GM18870 (cell line): ENCODE measurements at regions not wholly inside any gene's neighbourhood (a gene's known extent, or its start where the extent isn't known, plus 50 kb on each side); places are given as distances from the start of the nearest gene placed in this dataset.
"Not testable (repeated sequence)": the region's sequence is repeated elsewhere in the genome, so short reads cannot be mapped to it uniquely, and the experiment has no call there.

Experiments used
- ATAC-seq: cut with Tn5 transposase; IDR thresholded peaks from one replicate; pipeline ENCODE4 v1.9.1; 2021; ENCODE audit warnings: moderate library complexity; ENCODE audit not compliant: unreplicated experiment

DNA sequence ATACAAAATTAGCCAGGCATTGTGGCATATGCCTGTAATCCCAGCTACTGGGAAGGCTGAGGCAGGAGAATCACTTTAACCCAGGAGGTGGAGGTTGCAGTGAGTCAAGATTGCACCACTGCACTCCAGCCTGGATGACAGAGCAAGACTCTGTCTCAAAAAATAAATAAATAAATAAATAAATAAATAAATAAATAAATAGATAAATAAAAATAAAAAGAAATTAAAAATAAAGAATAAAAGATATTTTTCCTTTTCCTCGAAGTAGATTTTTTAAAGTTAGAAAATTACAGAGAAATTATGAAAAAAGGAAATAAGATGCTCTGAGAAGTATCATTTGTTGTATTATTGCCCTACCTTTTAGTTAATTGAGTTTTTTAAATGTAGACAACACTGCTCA, 1906.1 kb downstream of the MAT2B start:
- ATAC-seq, result not testable (repeated sequence)

DNA sequence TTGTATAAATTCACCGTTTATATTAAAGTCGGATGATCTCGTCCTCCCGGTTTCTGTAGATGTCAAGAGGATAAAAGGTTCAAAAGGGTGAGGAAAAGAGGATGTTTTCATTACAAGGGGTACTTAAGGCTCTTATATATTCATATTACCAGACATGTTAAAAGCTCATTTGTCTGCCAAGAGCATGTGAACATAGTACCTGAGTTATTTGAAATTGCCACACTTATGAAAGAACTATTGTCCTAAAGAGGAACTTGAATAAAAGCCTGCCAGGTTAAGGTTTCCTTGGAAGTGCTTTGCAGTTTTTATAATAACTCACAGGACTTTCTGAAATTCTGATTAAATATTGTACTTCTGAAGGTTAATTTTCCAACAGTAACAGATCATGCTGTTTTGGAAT, 1915.1 kb downstream of the MAT2B start:
- no peak for ATAC-seq

DNA sequence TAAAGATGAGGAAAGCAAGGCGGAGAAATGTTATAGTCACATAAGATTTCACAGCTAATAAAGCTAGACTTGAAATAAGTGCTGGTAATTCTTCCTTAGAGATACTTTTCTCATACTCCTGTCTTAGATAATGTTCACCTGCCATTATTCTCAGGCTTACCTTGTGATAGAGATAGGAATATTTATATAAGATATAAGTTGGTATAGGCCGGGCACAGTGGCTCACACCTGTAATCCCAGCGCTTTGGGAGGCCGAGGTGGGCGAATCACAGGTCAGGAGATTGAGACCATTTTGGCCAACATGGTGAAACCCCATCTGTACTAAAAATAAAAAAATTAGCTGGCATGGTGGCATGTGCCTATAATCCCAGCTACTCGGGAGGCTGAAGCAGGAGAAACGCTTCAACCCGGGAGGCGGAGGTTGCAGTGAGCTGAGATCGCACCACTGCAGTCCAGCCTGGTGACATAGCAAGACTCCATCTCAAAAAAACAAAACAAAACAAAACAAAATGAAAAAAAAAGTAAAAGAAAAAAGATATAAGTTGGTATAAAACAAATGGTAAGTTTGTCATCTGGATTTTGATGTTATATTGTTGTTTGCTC, 1918.4 kb downstream of the MAT2B start:
- no peak for ATAC-seq

DNA sequence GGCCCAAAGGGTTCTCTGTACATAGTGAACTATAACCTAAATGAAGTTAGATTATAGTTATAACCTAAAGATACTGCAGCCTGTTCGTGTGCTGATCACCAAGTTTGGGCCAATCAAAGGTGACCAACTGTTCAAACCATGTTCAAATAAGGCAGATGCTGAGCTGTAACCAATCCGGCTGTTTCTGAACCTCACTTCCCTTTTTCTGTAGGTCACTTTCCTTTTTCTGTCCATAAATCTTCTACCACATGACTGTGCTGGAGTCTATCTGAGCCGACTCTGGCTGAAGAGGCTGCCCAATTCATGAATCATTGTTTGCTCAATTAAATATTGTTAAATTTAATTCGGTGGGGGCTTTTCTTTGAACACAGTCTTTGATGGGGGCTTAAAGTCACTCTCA, 1920.2 kb downstream of the MAT2B start:
- no peak for ATAC-seq

DNA sequence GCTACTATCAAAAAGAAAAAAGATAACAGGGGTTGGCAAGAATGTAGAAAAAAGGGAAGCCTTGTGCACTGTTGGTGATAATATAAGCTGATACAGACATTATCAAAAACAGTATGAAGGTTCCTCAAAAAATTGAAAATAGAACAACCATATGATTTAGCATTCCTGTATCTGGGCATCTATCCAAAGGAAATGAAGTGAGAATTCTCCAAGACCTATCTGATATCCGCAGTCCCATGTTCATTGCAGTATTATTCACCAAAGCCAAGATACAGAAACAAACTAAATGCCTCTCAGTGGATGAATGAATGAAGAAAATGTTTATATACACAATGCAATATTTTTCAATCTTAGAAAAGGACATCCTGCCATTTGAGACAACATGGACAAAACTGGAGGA, 1943.3 kb downstream of the MAT2B start:
- ATAC-seq, result no peak

DNA sequence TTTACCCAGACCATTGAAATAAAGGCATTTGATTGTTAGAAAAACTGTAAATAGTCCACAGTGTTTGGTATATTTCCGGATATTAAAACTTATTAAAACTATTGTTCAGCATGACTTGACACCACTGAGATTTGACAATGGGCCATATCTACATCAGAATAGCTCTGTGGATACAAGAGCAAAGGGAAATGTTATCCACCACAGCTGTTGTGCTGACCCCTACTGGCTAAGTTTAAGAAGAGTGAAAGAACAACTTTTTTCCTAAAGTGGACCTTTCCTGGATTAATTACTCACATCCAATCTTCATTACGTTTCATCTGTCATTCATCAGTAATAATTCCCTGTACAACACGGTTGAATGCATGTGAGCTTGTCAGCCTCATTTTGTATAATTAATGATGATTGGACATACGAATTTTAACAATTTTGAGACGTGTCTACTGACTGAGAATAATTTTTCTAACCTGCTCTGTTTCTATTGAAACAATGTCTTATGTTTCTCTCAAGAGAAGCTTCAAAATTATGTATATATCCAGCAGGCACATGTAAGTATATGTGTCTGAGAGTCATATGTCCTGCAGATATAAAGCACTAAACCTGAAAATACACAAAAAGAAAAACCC, 1952.6 kb downstream of the MAT2B start:
- ATAC-seq, result no peak

DNA sequence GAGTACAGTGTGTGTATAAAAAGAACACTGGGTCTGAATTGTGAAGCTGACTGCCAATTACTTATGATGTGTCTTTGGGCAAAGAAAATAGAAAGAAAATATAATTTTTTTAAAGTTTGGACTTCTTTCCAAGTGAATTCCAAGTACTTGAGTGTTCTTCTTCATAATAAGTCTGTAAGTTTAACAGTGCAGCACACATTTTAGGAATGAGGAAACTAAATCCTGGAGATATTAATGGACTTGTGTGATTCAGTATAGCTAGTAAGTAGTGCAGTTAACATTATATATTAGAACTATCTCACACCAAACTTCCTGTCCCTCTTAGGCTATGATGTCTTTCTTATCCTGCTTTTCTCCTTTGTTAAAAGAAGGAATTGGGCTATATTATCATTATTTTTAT, 1953.8 kb downstream of the MAT2B start:
- no peak for ATAC-seq

DNA sequence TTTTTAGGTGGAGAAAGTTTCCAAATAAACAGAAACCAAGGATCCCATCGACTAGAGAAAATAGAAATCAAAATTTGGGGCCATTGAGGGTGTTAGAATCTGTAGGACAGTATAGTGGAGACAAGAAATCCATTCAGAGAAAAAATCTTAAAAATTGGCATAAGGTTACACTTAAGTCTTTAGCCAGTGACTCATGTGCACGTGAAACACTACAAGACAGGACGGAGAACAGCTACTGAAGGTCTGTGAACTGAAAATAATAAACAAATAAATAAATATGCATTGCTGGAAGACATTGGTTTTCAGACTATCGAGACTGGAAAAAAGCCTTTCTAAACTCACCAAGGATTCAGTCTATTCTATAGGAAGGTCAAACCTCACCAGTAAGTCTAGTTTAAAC, 1955.5 kb downstream of the MAT2B start:
- no peak for ATAC-seq

DNA sequence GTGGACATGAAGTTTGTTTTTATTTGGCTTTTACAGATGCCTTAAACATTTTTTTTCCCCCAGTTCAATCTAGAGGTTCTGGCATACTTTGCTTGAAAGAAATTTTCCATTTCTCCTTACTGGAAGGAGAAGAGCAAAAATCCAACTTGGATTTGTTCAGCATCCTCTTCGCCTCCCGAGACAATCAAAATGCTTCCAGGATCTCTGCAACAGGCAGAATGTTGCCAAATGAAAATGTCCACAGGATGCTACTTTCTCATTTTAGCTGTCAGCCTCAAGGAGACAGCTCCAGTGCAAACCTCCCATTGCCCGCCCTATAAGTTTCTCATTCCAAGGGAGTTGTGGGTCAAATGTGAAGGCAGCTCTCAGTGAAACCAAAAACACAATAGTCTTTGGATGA, 1972.1 kb downstream of the MAT2B start:
- ATAC-seq, result no peak

DNA sequence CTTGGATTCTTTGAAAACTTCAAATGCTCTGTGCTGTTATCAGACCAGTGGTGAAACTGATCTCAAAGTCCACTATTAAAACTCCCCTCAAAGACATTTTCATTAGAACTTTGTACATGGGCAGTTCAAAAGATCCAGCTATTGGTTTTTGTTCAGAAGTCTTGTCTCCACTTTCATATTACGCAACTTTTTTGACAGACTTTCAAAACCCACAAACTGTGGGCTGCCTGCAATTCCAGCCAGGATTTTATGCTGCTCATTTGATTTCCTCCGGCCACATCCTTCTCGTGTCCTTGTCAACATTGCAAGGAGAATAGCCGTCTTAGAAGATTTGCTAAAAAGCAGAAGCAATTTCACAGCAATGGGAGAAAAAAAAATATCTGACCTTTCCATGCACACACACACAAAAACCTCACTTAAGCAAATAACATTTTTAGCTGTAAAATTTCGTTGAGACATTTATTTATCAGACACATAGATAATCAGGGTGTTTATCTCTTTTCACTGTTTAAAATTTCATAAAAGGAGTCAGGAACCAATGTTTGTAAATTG, 1990.5 kb downstream of the MAT2B start:
- ATAC-seq, result no peak

DNA sequence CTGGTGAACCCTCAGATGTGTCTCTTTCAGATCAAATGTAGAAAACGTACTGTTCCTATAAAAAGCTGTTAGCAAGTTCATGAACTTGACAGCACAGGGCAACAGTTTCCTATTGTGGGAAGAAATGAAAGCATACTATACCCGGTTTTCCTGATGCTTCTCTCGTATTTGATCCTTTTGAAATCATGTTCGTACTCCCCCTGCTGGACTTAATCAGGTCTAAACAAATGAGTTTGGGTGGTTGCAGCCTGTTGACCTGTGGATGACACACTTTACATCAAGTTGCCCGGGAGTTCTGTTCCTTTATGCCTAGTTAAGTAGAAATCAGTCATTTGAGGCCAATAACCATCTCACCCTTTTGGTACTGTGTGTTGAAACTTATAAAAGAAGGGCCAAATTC, 1992.3 kb downstream of the MAT2B start:
- no peak for ATAC-seq

DNA sequence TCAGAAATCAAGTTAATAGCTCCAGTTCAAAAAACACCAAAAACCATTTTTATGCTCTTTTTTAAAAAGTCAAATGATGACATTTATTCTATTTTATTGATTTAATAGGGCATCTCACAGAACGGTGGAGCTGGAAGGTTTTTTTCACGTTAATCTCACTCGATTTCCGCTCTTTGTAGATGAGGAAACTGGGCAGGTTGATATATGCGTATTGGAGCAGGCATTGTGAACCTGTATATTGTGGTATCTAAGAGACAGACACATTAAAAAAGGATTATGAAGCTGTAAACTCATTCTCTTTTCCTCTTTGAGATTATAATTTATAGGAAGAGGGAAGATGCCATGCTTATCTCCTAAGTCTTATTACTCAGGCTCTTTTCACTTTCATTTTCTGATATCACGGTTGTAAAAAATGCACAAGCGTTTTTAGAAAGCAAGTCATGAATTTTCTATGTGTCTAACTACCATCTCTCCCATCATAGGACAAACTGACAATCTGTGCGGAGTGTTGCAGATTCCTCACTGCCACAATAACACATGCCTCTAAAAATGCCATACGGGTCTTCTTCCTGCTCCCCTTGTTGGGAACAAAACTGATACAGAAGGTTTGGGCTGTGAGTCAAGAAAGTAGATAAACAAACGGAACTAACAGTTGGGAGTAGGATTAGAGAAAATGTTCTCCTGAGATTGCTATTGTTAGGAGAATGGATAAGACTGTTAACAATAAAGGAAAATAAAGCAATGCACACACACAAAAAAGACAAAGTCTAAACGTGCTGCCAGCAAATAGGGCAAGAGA, 1997.7 kb downstream of the MAT2B start:
- ATAC-seq, result no peak

DNA sequence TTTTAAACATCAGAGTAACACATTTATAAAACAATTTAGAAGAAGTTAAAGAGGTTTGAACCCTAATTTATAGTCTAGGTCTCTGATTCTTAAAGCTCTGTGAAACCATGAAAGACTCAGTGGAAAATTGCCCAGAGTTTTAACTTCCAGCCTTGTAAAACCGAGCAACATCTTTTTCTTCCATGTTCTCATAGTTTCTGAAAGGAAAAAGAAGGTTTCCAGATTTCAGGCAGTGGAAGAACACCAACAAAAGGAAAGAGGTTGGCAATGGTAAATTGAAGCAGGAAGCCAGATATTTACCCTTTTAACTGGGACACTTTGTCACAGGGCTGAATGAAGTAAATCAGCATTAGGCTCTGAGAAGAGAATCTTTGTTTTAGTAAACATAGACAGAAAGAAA, 1999.3 kb downstream of the MAT2B start:
- no peak for ATAC-seq

DNA sequence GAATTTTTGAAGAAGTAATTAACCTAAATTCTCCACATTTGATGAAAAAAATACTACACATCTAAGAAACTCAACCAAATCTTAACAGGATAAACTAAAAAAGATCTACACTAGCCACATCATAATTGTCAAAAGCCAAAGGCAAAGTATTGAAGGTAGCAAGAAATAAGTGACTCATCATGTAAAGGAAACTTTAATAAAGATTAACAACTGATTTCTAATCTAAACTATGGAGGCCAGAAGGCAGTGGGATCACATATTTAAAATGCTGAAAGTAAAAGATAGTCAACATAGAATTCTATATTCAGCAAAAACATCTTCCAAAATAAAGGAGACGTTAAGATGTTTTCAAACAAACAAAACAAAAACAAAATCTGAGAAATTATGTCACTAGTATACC, 2002.9 kb downstream of the MAT2B start:
- no peak for ATAC-seq

DNA sequence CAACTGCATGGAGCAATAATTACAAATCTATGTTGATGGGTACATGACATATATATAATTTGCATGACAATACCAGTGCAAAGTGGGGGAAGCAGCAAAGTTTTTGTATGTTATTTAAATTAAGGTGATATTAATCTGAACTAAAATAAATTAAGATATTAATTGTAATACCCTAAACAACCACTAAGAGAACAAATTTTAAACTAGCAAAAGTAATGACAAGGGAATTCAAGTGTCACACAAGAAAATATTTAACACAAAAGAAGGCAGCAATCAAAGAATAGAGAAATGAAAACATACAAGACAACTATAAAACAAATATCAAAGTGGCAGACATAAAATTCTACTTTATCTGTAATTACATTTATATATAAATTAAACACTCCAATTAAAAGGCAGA, 2003.4 kb downstream of the MAT2B start:
- ATAC-seq, result no peak

DNA sequence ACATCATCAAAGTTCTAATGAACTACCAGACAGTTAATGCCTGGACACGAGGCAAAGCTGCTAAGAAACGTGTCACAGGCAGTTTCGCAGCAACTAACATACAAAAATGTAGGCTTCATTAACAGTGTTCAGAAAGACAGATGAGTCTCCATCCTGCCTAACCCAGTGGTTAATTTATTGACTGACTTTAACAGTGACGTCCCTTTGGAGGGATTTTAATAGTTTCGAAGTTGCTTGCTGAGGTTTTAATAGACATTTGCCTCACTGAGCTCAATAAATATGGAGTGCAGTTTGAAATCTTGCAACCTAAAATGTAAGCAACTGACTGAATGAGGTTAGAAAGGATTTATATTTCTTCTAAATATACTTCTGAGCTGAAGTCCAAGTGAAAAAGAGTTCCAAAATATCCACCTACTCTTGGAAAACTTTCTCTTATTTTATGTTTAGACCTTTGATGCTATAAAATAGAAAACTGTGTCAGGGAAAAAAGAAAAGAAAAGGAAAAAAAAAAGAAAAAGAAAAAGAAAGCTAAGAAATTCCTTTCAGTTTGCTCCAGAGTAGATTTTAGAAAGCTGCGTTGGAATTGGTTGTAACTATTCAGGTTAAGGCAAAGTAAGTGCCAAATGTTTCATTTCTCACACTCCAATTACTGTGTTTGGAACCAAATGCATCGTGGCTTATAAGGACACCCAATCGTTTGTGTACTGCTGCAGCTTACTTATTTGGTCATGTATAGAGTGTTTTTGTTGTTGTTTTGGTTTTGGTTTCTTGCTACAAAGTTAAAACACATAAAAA, 2016.6 kb downstream of the MAT2B start:
- ATAC-seq, result no peak

DNA sequence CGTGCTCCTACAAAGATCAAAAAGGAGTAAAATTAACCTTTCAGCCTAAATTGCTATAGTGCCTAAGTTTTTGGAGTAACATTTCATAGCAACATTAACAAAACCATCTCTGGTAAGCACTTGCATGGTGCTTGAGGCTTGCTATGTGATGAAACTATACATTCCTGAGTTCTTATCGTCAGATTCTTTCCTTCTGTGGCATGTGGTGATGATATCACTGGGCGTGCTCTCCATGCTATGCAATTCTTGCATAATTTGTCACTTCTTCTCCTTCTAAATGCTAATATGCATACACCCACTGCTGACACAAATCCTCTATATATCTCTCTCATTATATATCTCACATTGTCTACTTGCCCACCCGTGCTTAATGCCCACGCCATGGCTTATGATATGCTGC, 2019.9 kb downstream of the MAT2B start:
- no peak for ATAC-seq

DNA sequence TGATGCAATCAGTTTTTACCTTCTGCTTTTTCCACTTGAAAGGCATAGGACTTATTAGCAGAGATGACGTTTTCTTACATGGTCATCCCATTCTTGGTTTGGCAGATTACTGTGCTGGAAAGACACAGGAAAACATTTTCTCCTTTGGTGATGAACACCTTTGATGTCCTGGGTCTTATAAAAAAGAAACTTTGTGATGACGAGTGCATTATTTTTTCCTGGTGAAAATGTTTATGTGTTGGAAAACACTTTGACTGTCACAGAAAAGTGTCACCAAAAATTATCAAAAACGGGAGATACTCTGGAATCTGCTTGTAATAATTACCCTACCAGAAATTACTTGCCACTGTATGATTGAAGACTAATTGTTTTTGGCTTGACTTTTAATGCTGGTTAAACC, 2020.9 kb downstream of the MAT2B start:
- no peak for ATAC-seq

DNA sequence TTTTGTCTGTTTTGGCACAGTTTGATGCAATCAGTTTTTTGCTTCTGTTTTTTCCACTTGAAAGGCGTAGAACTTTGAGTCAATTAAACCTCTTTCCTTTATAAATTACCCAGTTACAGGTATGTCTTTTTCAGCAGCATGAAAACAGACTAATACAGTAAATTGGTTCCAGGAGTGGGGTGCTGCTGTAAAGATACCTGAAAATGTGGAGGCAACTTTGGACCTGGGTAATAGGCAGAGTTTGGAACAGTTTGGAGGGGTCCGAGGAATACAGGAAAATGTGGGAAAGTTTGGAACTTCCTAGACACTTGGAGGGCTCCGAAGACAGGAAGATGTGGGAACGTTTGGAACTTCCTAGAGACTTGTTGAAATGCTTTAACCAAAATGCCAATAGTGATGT, 2022.2 kb downstream of the MAT2B start:
- no peak for ATAC-seq

DNA sequence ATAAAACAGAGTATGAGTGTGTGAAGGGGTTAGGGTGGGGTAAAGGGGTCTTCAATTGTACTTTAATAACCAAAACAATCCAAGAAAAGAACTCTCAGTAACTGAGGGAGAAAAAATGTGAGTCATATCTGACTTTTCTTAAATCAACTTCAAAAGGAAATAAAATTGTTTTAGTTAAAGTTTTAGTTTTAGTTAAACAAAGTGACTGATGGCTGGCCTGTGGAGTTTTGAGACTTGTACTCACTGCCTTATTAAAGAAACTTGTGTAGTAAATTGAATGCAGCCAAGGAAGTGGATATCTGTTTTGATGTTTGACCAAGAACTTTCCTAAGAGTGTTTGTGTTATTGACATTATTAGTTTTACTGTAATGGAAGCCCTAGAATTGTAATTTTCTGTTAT, 2032.6 kb downstream of the MAT2B start:
- no peak for ATAC-seq

DNA sequence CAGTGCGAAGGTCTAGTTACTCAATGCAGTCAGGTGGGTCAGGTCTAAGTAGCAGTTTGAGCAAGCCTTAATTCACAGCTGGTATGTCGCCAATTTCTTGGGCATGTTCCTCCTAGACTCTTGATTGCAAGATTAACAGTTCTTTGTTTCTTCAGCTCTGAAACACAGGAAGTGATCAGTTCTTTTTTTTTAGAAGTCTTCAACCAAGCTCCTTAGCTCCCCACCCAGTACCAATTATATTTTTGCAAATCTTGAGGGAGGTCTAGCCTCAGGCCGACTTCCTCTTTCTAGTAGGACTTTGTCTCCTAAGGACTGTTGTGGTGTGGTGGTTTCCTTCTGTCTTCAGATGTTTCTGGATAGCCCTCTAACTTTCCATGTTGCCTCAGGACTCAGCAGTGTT, 2054.2 kb downstream of the MAT2B start:
- no peak for ATAC-seq
